ENCODE measurements at regions not wholly inside any gene's neighbourhood (a gene's known extent, or its start where the extent isn't known, plus 50 kb on each side); places are given as distances from the start of the nearest gene placed in this dataset.

DNA sequence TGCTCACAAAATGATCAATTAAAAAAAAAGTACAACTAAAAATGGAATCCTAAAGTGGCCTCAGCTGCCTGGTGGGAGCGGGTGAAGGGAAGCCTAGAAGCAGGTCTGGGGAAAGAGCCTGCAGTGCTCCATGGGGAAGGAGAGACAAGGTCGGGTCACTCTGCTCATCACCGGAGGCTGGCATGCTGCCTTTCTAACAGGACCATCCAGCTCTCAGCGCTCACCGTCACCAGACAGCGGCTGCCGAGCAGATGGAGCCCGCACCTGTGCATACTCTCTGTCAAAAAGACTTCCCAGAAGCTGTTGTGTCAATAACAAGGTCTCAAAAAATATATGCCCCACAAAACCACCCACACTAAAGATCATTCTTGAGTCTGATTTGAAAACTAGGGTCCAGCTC is 112.8 kb downstream of the BAMBI start:
- H4K20me1 ChIP-seq (replicated peaks; ENCODE audit: control insufficient read depth, insufficient read depth, low read length): no peaks in the 10 kb centered on the region
- peaks cover 0 to 3% of the 10 kb centered on the region in 2 experiments; a peak in 2 of 5 replicates for H3K4me1 ChIP-seq (replicated peaks in 1 of 2; ENCODE audit: control insufficient read depth in 2 of 2, insufficient read depth in 2 of 2, low read length in 2 of 2)
- H3K27ac ChIP-seq (ENCODE audit: extremely low read depth, low read depth, low read length): no peak overlapping the region
- no peak overlapping the region for H3K4me3 ChIP-seq
- no peak overlapping the region for H2AFZ ChIP-seq (ENCODE audit: low read depth, low read length)
- no peak overlapping the region for H3K9ac ChIP-seq (ENCODE audit: insufficient read depth in 1 of 2, low read depth in 2 of 2, low read length in 2 of 2)
- no peak overlapping the region for H3K4me2 ChIP-seq (ENCODE audit: insufficient read depth, low read length)
- no peaks in the 10 kb centered on the region for H3K79me2 ChIP-seq (ENCODE audit: control insufficient read depth, insufficient read depth, low read length)
- ATAC-seq (no peak), FAIRE-seq (no peak), DNase-seq (ENCODE audit: extremely low read depth in 1 of 4, low spot score in 3 of 4) (no peak)
- ChIA-PET POLR2A (interaction anchor here (0.6 to 1.7 kb wide), 4 partner anchors 9 to 23 kb away, joined by 3 to 4 read pairs (median 3); no protein-coding TSS in a partner anchor), CTCF (ENCODE audit: low intra/inter-chr PET ratio) (interaction anchor here (0.5 kb wide), 1 partner anchor 46 kb away, joined by 5 read pairs; no protein-coding TSS in a partner anchor)
- no peaks in the 10 kb centered on the region for H3K9me3 ChIP-seq (replicated peaks; ENCODE audit: control insufficient read depth, insufficient read depth, low read depth, low read length)
- intact Hi-C loops (cut with micrococcal nuclease): no loop called here
- H3K27me3 ChIP-seq (ENCODE audit: control insufficient read depth in 2 of 2, insufficient read depth in 2 of 2, low read length in 2 of 2): no peaks in the 10 kb centered on the region
- 89% methylated on average over 8 of the region's 8 CpGs for WGBS (ENCODE audit: insufficient coverage, low coverage, missing lambda C conversion rate)
- in situ Hi-C loops (cut with MboI): no loop called here
- no peak for TF ChIP-seq ZNF316 (IDR thresholded peaks at IDR 0.05)
- no peak for TF ChIP-seq SNIP1 (IDR thresholded peaks at IDR 0.05; ENCODE audit: low read depth)
- TF ChIP-seq, protein P1, sequence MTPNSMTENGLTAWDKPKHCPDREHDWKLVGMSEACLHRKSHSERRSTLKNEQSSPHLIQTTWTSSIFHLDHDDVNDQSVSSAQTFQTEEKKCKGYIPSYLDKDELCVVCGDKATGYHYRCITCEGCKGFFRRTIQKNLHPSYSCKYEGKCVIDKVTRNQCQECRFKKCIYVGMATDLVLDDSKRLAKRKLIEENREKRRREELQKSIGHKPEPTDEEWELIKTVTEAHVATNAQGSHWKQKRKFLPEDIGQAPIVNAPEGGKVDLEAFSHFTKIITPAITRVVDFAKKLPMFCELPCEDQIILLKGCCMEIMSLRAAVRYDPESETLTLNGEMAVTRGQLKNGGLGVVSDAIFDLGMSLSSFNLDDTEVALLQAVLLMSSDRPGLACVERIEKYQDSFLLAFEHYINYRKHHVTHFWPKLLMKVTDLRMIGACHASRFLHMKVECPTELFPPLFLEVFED (CRISPR knock-in tag; conservative IDR thresholded peaks at IDR 0.05): no peak
- TF ChIP-seq L3MBTL2 (IDR thresholded peaks at IDR 0.05): no peak
- TF ChIP-seq, protein P2, sequence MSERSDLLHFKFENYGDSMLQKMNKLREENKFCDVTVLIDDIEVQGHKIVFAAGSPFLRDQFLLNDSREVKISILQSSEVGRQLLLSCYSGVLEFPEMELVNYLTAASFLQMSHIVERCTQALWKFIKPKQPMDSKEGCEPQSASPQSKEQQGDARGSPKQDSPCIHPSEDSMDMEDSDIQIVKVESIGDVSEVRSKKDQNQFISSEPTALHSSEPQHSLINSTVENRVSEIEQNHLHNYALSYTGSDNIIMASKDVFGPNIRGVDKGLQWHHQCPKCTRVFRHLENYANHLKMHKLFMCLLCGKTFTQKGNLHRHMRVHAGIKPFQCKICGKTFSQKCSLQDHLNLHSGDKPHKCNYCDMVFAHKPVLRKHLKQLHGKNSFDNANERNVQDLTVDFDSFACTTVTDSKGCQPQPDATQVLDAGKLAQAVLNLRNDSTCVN (CRISPR knock-in tag; IDR thresholded peaks at IDR 0.05): no peak
- no peak for TF ChIP-seq LARP7 (IDR thresholded peaks at IDR 0.05)
- TF ChIP-seq, protein P3, sequence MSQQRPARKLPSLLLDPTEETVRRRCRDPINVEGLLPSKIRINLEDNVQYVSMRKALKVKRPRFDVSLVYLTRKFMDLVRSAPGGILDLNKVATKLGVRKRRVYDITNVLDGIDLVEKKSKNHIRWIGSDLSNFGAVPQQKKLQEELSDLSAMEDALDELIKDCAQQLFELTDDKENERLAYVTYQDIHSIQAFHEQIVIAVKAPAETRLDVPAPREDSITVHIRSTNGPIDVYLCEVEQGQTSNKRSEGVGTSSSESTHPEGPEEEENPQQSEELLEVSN (IDR thresholded peaks at IDR 0.05; ENCODE audit: borderline replicate concordance in 1 of 2, extremely low read depth in 1 of 2, insufficient read depth in 1 of 2, insufficient read length in 1 of 2, low read depth in 1 of 2, low read length in 1 of 2, poor library complexity in 1 of 2, severe bottlenecking in 1 of 2): no peak
- TF ChIP-seq CBX3 (IDR thresholded peaks at IDR 0.05; ENCODE audit: borderline replicate concordance in 1 of 2, low read length in 2 of 2): no peak
- TF ChIP-seq, protein P4, sequence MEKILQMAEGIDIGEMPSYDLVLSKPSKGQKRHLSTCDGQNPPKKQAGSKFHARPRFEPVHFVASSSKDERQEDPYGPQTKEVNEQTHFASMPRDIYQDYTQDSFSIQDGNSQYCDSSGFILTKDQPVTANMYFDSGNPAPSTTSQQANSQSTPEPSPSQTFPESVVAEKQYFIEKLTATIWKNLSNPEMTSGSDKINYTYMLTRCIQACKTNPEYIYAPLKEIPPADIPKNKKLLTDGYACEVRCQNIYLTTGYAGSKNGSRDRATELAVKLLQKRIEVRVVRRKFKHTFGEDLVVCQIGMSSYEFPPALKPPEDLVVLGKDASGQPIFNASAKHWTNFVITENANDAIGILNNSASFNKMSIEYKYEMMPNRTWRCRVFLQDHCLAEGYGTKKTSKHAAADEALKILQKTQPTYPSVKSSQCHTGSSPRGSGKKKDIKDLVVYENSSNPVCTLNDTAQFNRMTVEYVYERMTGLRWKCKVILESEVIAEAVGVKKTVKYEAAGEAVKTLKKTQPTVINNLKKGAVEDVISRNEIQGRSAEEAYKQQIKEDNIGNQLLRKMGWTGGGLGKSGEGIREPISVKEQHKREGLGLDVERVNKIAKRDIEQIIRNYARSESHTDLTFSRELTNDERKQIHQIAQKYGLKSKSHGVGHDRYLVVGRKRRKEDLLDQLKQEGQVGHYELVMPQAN (IDR thresholded peaks at IDR 0.05; ENCODE audit: borderline replicate concordance): no peak
- no peaks in the 10 kb centered on the region for H3K9me1 ChIP-seq (ENCODE audit: control insufficient read depth, insufficient read depth, low read length)
- H3K36me3 ChIP-seq (ENCODE audit: control insufficient read depth, insufficient read depth, low read length): no peaks in the 10 kb centered on the region
- BruUV-seq (replicated peaks): no TSS peak
